ENCODE measurements at regions not wholly inside any gene's neighbourhood (a gene's known extent, or its start where the extent isn't known, plus 50 kb on each side); places are given as distances from the start of the nearest gene placed in this dataset.

DNA sequence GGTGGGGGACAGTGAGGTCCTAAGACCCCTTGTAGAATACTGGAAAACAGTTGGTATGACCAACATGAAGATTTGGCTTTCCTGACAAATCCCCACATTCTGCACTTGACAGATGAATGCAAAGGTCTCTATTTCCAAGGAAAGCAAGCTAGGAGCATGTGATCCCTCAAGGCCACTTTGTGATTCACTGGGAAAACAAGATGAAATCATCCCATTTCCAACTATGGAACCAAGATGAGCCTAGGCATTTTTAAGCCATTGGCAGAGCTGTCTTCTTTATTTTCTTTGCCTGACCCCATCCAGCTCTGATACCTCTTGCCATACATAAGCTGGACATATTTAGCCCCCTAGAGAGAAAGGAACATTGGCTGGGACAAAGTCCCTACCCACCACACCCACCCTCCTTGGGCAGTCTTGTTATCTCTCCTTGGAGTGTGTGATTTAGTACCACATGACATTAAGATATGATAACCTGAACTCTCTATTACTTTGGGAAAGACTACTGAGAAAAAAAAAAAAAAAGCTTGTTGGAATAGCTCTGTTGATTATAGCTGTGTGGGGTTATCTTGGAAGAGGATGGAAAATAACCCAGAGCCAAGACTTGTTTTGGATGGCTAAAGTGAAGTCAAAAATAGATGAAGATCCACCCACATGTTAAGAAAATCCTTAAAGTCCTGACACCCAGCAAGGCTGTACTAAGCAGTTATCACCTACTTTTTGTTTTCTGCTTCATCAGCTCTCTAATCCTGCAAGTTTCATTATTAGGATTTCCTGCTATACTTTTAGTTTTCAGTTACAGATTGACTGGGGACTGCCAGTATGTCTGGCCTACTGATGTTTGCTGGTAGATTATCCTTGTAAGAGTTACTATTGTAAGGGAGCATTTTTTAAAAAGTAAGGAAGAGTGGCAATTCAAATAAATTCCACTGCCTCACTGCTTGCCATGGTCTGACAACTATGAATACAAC lies 90.1 kb upstream of the PREP start:
- H3K4me3 ChIP-seq (replicated peaks; ENCODE audit: low read depth, low read length): no peak overlapping the region
- TF ChIP-seq, protein P1, sequence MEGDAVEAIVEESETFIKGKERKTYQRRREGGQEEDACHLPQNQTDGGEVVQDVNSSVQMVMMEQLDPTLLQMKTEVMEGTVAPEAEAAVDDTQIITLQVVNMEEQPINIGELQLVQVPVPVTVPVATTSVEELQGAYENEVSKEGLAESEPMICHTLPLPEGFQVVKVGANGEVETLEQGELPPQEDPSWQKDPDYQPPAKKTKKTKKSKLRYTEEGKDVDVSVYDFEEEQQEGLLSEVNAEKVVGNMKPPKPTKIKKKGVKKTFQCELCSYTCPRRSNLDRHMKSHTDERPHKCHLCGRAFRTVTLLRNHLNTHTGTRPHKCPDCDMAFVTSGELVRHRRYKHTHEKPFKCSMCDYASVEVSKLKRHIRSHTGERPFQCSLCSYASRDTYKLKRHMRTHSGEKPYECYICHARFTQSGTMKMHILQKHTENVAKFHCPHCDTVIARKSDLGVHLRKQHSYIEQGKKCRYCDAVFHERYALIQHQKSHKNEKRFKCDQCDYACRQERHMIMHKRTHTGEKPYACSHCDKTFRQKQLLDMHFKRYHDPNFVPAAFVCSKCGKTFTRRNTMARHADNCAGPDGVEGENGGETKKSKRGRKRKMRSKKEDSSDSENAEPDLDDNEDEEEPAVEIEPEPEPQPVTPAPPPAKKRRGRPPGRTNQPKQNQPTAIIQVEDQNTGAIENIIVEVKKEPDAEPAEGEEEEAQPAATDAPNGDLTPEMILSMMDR (IDR thresholded peaks at IDR 0.05; ENCODE audit: low read length, missing control alignments): no peak
- DNase-seq (ENCODE audit: low read depth): no peak

- TF ChIP-seq, protein P1 (IDR thresholded peaks at IDR 0.05; ENCODE audit: low read length, missing control alignments): no peak
- DNase-seq (ENCODE audit: low read depth): no peak
- H3K4me3 ChIP-seq (replicated peaks; ENCODE audit: low read depth, low read length): no peak overlapping the region
Measured at GRCh38 chr6:105489216-105489530, 86.3 kb upstream of the PREP start.

DNA sequence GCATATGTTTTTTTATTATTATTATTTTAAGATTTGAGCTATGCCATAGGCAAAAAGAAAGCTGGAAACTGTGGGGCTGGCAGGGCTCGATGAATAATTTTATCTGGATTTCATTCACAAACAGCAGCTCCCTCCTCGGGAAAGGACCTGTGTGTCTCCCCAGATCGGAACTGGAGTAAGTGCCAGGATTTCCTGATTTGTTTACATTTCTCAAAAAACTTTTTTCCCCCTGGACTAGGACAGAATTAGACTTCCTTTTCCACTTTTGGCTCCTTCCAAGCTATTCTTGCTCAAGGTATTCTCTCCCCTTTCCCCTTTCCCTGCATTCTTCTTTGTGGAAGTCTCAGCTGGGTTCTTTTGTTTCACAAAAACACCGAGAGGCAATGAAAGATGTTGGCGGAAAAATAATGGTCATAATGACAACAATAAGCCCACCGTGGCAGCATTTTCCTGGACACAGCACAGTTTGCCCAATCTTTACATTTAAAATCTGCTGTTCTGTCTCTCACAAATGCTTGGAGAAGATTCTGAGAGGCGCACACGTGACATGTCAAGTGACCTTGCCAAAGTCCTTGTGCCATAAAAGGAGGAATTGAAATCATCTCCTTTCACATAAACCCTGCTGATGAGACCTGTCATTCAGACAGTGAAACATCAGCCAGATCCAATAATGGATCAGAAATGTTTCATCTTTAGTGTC lies 85.8 kb upstream of the PREP start:
- H3K4me3 ChIP-seq (replicated peaks; ENCODE audit: low read depth, low read length): no peak overlapping the region
- TF ChIP-seq, protein P1 (IDR thresholded peaks at IDR 0.05; ENCODE audit: low read length, missing control alignments): no peak
- DNase-seq (ENCODE audit: low read depth): peak; percentile 26

DNA sequence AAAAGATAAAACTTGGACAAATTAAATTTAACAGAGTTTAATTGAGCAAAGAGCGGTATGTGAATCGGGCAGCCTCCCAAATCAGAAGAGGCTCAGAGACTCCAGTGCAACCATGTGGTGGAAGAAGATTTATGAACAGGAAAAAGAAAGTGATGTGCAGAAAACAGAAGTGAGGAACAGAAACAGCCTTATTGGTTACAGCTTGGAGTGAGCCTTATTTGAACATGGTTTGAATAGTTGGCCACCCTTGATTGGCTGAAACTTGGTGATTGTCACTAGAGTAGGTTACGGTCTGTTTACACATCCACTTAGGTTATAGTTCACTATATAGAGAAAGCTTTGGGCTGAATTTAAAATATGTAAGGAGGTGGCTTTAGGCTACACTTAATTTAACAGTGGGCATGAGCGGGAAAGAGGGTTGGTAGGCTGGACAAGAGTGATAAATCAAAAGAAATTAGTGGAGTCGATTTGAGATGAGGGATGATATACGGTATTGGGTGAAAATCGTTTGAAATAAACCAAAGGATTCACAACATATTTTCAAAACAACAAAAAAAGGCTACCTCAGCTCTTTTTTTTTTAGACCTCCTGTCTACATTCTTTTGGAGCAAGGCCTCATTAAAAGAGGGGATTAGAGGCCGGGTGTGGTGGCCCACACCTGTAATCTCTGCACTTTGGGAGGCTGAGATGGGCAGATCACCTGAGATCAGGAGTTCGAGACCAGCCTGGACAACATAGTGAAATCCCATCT lies 84.3 kb upstream of the PREP start:
- H3K4me3 ChIP-seq (replicated peaks; ENCODE audit: low read depth, low read length): no peak overlapping the region
- TF ChIP-seq, protein P1 (IDR thresholded peaks at IDR 0.05; ENCODE audit: low read length, missing control alignments): no peak
- no peak for DNase-seq (ENCODE audit: low read depth)

- DNase-seq (ENCODE audit: low read depth): no peak
- TF ChIP-seq, protein P1 (IDR thresholded peaks at IDR 0.05; ENCODE audit: low read length, missing control alignments): no peak
- H3K4me3 ChIP-seq (replicated peaks; ENCODE audit: low read depth, low read length): no peak overlapping the region
Measured at GRCh38 chr6:105485456-105485855, 82.6 kb upstream of the PREP start.

- DNase-seq (ENCODE audit: low read depth): peak; percentile 59
- H3K4me3 ChIP-seq (replicated peaks; ENCODE audit: low read depth, low read length): no peak overlapping the region
Measured at GRCh38 chr6:105484238-105485161, 81.6 kb upstream of the PREP start.

More at GRCh38 chr6:105484238-105485161, 81.6 kb upstream of the PREP start:
- TF ChIP-seq, protein P1 (IDR thresholded peaks at IDR 0.05; ENCODE audit: low read length, missing control alignments): peak; percentile 85

Data from fibroblast of pulmonary artery (primary cell).